Skeletal muscle tissue (tissue), 3 donors: ENCODE measurements at regions not wholly inside any gene's neighbourhood (a gene's known extent, or its start where the extent isn't known, plus 50 kb on each side); places are given as distances from the start of the nearest gene placed in this dataset.

Source experiments
- H3K27ac ChIP-seq: one replicate; pipeline ENCODE4 v1.7.0; 2013; ENCODE audit warnings: mild to moderate bottlenecking, low read depth, low read length, inconsistent platforms
- H3K27me3 ChIP-seq, 3 donors: one replicate each; pipeline ENCODE4 v1.7.0; 2013; ENCODE audit warnings: low read length in 3 of 3; ENCODE audit not compliant: control insufficient read depth in 3 of 3, insufficient read depth in 3 of 3
- H3K36me3 ChIP-seq, 3 donors: one replicate each; pipeline ENCODE4 v1.7.0; 2013; ENCODE audit warnings: low read length in 3 of 3; ENCODE audit not compliant: control insufficient read depth in 3 of 3, insufficient read depth in 3 of 3
- H3K4me1 ChIP-seq, 3 donors: one replicate each; pipeline ENCODE4 v1.7.0; 2013; ENCODE audit warnings: low read length in 3 of 3, mild to moderate bottlenecking in 3 of 3; ENCODE audit not compliant: control insufficient read depth in 3 of 3, insufficient read depth in 3 of 3
- H3K4me3 ChIP-seq, 3 donors: one replicate each; pipeline ENCODE4 v1.7.0; 2013; ENCODE audit warnings: low read length in 3 of 3
- H3K9ac ChIP-seq, 3 donors: one replicate each; pipeline ENCODE4 v1.7.0; 2013; ENCODE audit warnings: low read length in 3 of 3, mild to moderate bottlenecking in 3 of 3, moderate library complexity in 2 of 3, low read depth in 1 of 3
- H3K9me3 ChIP-seq, 3 donors: one replicate each; pipeline ENCODE4 v1.7.0; 2013; ENCODE audit warnings: low read length in 3 of 3; ENCODE audit not compliant: control insufficient read depth in 3 of 3
- donor health status: Osteomylitis.

DNA sequence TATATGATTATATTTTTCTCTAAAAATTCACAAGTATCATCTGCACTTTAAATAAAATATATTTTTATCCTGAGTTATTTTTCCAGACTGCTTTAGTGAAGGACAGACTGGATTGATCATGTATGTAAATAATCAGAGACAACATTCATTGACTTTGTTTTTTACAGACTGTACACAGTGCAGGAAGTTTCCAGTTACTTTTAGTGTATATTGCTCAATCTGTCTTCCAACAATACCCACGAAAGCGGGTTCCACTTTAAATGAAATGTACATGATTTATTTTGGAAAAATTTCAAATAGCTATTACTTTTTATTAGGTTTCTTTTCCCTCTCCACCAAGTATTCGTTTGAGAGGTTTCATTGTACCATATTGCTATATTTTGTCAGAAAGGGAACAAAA, 497.0 kb downstream of the FSCB start:
- Histone ChIP-seq H3K9ac (no peak overlapping the region), H3K4me3 (no peak overlapping the region), H3K27me3 (no peaks in the 10 kb centered on the region), H3K9me3 (peaks cover 0 to 2% (median 0%) of the 10 kb centered on the region in 3 donors), H3K4me1 (no peaks in the 10 kb centered on the region), H3K27ac (no peak overlapping the region), H3K36me3 (no peaks in the 10 kb centered on the region)

DNA sequence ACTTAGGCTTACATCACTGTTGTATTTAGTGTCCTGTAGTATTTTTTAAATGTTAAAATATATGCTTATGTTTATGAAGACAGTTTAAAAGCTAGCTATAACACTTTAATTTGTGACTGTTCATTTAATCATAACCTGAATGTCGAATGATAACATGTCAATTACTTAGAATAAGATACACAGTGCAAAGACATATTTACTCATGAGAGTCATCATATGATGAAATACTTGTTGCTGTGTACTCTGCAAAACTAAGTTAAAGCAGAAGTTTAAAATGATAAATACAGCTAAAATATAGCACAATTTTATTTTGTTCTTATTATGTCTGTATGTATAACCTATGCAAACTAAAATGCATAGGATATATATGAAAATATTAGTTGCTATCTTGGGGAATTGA, 497.4 kb downstream of the FSCB start:
- Histone ChIP-seq H3K9me3 (peaks cover 0 to 2% (median 0%) of the 10 kb centered on the region in 3 donors), H3K36me3 (no peaks in the 10 kb centered on the region), H3K4me1 (no peaks in the 10 kb centered on the region), H3K27ac (no peak overlapping the region), H3K27me3 (no peaks in the 10 kb centered on the region), H3K4me3 (no peak overlapping the region), H3K9ac (no peak overlapping the region)

DNA sequence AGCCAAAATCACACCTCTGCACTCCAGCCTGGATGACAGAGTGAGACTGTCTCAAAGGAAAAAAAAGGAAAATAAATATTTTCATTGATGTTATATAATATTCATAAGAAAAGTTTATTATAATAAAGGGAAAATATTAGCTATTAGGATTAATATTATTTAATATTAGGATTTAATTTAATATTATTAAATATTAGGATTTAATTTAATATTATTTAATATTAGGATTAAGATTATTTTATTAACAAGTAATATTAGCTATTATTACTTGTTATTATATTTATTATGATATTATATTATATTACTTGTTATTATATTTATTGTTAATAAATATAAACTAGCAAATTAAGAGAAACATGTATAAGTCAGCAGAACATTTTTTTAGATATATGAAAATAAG, 518.1 kb downstream of the FSCB start:
- no peaks in the 10 kb centered on the region for H3K27me3 ChIP-seq
- H3K4me3 ChIP-seq: no peak overlapping the region
- no peaks in the 10 kb centered on the region for H3K9me3 ChIP-seq
- no peak overlapping the region for H3K27ac ChIP-seq
- H3K4me1 ChIP-seq: no peaks in the 10 kb centered on the region
- H3K36me3 ChIP-seq: no peaks in the 10 kb centered on the region
- no peak overlapping the region for H3K9ac ChIP-seq

DNA sequence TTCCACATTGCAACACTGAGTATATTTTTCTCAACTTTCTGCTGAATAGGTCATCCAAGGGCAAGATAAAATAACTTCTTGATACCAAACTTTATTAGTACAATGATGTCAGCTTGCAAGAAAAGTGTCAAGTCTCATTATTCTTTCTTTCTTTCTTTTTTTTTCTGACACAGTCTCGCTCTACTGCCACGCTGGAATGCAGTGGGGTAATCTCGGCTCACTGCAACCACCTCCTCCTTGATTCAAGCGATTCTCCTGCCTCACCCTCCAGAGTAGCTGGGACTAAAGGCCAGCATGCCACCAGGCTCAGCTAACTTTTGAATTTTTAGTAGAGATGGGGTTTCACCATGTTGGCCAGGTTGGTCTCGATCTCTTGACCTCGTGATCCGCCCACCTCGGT, 523.4 kb downstream of the FSCB start:
- Histone ChIP-seq H3K4me1 (no peaks in the 10 kb centered on the region), H3K4me3 (no peak overlapping the region)

DNA sequence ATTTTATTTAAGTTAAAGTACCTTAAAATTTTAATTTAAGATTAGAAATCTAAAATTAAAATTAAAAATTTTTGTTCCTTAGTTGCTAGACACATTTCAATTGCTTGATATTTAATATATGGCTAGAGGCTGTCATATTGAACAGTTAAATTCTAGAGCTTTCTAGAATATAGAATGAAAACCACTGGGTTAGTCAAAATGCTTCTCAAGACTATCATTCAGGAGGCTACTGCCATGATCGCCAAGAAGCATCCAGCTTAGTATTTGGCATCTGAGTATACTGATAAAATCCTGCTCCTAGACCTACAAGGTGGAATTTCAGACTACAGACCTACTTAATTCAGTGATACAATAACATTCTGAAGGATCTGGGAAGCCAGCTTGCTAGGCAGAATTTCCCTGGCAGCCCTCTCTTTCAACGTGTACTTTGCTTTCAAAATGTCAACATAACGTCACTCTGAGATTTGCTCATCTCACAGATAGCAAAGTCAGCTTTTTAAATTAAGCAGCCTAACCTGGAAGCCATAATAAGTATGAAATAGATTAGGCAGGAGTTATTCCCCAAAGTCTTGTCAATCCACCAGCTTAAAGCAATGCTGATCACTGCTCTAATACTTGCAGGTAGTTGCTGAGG, 525.8 kb downstream of the FSCB start:
- no peak overlapping the region for H3K9ac ChIP-seq
- no peaks in the 10 kb centered on the region for H3K9me3 ChIP-seq
- H3K27me3 ChIP-seq: no peaks in the 10 kb centered on the region
- H3K36me3 ChIP-seq: no peaks in the 10 kb centered on the region
- no peaks in the 10 kb centered on the region for H3K4me1 ChIP-seq
- H3K27ac ChIP-seq: no peak overlapping the region
- no peak overlapping the region for H3K4me3 ChIP-seq

More for the DNA sequence above, 523.4 kb downstream of the FSCB start:
- Histone ChIP-seq H3K27ac (no peak overlapping the region), H3K36me3 (no peaks in the 10 kb centered on the region), H3K9me3 (no peaks in the 10 kb centered on the region), H3K27me3 (no peaks in the 10 kb centered on the region), H3K9ac (no peak overlapping the region)

DNA sequence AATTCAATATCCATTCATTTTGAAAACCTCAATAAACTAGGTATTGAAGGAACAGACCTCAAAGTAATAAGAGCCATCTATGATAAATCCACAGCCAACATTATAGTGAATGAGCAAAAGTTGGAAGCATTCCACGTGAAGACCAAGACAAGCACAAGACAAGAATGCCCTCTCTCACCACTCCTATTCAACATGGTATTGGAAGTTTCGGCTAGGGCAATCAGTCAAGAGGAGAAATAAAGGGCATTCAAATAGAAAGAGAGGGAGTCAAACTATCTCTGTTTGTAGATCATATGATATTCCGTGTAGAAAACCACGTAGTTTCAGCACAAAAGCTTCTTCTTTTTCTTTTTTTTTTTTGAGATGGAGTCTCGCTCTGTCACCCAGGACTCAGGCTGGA, 550.3 kb downstream of the FSCB start:
- H3K27ac ChIP-seq: no peak overlapping the region
- H3K9me3 ChIP-seq: no peaks in the 10 kb centered on the region
- no peaks in the 10 kb centered on the region for H3K4me1 ChIP-seq
- no peak overlapping the region for H3K9ac ChIP-seq
- no peaks in the 10 kb centered on the region for H3K27me3 ChIP-seq
- H3K4me3 ChIP-seq: no peak overlapping the region
- no peaks in the 10 kb centered on the region for H3K36me3 ChIP-seq

DNA sequence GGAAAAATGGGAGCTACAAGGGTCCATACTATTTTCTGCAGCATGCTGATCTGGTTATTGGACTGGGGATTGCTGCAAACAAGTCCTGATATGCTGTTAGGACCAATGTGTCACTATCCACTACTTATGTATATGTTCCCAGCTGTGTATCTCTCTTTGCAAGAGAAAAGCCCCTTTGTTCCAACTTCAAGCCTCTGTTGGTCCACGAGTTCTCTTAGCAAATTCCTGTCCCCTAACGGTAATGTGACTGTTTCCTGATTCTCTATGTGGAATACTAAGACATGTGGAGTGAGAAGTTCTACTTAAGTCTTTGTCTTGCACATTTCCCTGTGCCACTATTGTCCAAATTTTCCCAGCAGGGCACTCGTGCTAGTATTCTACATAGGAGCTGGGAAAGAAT, 557.7 kb downstream of the FSCB start:
- Histone ChIP-seq H3K4me1 (no peaks in the 10 kb centered on the region), H3K9me3 (no peaks in the 10 kb centered on the region), H3K27me3 (no peaks in the 10 kb centered on the region), H3K27ac (no peak overlapping the region), H3K9ac (no peak overlapping the region), H3K4me3 (no peak overlapping the region), H3K36me3 (no peaks in the 10 kb centered on the region)

DNA sequence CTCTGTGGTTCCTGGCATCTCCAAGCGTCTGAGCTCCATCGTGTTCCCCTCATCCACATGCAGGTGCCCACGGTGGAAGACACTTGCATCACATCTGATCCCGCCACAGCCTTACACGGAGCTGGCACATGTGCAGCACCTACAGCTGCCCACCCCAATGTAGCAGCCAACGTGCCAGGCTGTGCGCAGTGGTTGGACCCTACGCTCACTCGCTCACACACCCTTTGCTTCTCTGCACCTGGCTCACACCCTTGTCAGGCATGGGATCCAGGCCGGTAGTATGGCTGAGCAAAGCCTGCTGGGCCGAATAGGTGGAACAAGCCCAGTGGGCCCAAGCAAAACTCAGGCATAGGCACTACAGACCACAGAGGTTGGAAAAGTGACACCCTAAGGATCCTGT, 567.2 kb downstream of the FSCB start:
- Histone ChIP-seq H3K9ac (no peak overlapping the region), H3K27ac (no peak overlapping the region), H3K4me3 (no peak overlapping the region)

DNA sequence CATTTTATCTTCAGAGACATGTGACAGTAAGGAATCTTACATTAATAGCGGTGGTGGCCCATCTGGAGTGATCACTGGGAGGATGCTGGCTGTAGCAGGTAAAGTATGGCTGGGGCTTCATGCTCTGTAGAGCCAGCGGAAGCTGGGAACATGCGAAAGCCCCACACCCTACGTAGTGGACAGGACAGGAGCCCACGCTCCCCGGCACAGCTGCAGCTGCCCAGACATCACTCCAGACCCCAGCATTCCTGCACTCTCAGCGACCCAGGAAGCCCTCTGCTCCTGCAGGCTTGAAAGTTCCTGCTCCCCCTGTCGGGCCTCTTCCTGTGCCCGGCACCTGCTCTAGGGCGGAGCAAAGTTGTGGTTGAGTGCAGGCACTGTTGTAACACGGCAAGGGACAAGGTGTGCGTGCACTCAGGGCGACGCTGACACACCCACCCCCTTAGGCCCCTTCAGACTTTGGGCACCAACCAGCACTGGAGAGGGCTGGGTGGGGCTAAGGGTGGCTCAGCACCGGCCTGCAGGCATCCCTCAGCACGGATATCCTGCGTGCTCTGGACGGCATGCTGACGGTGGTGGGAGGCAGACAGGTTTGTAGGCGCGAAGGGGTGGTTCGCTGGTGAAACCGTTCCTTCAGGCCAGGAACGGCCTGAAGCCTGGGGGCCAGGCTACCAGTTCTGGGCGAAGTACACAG, 568.3 kb downstream of the FSCB start:
- Histone ChIP-seq H3K36me3 (no peaks in the 10 kb centered on the region), H3K9ac (no peak overlapping the region), H3K27me3 (no peaks in the 10 kb centered on the region), H3K4me1 (no peaks in the 10 kb centered on the region), H3K27ac (no peak overlapping the region), H3K9me3 (peaks cover 0 to 2% (median 0%) of the 10 kb centered on the region in 3 donors), H3K4me3 (no peak overlapping the region)

More for the DNA sequence above, 567.2 kb downstream of the FSCB start:
- no peaks in the 10 kb centered on the region for H3K36me3 ChIP-seq
- H3K4me1 ChIP-seq: no peaks in the 10 kb centered on the region
- H3K9me3 ChIP-seq: peaks cover 0 to 2% (median 0%) of the 10 kb centered on the region in 3 donors
- H3K27me3 ChIP-seq: no peaks in the 10 kb centered on the region

DNA sequence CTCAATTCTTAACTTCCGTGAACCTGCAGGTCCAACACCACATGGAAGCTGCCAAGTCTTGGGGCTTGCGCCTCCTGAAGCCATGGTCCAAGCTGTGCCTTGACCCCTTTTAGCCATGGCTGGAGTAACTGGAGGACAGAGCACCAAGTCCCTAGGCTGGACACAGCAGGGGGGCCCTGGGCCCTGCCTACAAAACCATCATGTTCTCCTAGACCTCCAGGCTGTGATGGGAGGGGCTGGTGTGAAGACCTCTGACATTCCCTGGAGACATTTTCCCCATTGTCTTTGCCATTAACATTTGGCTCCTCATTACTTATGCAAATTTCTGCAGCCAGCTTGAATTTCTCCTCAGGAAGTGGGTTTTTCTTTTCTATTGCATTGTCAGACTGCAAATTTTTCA, 570.1 kb downstream of the FSCB start:
- no peaks in the 10 kb centered on the region for H3K36me3 ChIP-seq
- H3K27ac ChIP-seq: no peak overlapping the region
- H3K9me3 ChIP-seq: peaks cover 0 to 2% (median 0%) of the 10 kb centered on the region in 3 donors
- no peak overlapping the region for H3K4me3 ChIP-seq
- H3K4me1 ChIP-seq: no peaks in the 10 kb centered on the region
- H3K27me3 ChIP-seq: no peaks in the 10 kb centered on the region
- H3K9ac ChIP-seq: no peak overlapping the region
